SU-DHL-6 (cell line): ENCODE measurements at regions not wholly inside any gene's neighbourhood (a gene's known extent, or its start where the extent isn't known, plus 50 kb on each side); places are given as distances from the start of the nearest gene placed in this dataset.

Experiments used
- H2AFZ ChIP-seq: fragments of 200-600 bp; sonication (generic); 2 replicates; pipeline ENCODE4 v1.6.1; 2014; ENCODE audit warnings: low read depth, mild to moderate bottlenecking, moderate library complexity, mixed read lengths, antibody characterized with exemption, low read length; ENCODE audit not compliant: severe bottlenecking
- H3F3A ChIP-seq: fragments of 200-600 bp; shearing (Covaris generic); 2 replicates; pipeline ENCODE4 v1.6.0; 2016; ENCODE audit warnings: antibody characterized with exemption, mild to moderate bottlenecking; ENCODE audit not compliant: insufficient read depth
- H3K27ac ChIP-seq: fragments of 200-600 bp; sonication (generic); 2 replicates; pipeline ENCODE4 v1.5.1; 2016; ENCODE audit warnings: low read depth, mild to moderate bottlenecking, low read length, moderate library complexity, mixed read lengths
- H3K27me3 ChIP-seq: fragments of 200-600 bp; sonication (generic), shearing (Covaris generic); 2 replicates; pipeline ENCODE4 v1.6.0; 2014; ENCODE audit warnings: mild to moderate bottlenecking, low read length
- H3K36me3 ChIP-seq: fragments of 200-600 bp; sonication (generic); 2 replicates; pipeline ENCODE4 v1.6.1; 2014; ENCODE audit warnings: mild to moderate bottlenecking, low read length, mixed read lengths
- H3K4me2 ChIP-seq: fragments of 300-600, 200-600 bp; shearing (Covaris generic), sonication (generic); 2 replicates; pipeline ENCODE4 v1.6.0; 2014; ENCODE audit warnings: low read length, low read depth, mild to moderate bottlenecking; ENCODE audit not compliant: poor library complexity, severe bottlenecking
- H3K4me3 ChIP-seq: fragments of 200-600 bp; sonication (generic); 2 replicates; pipeline ENCODE4 v1.5.1; 2014; ENCODE audit warnings: antibody characterized with exemption, low read length, mild to moderate bottlenecking, mixed read lengths; ENCODE audit not compliant: insufficient read depth, poor library complexity, severe bottlenecking
- H3K79me2 ChIP-seq: fragments of 200-600 bp; sonication (generic); 2 replicates; pipeline ENCODE4 v1.6.1; 2014; ENCODE audit warnings: mild to moderate bottlenecking, low read length, moderate library complexity; ENCODE audit not compliant: insufficient read depth
- H3K9ac ChIP-seq: fragments of 200-600 bp; sonication (generic); 2 replicates; pipeline ENCODE4 v1.7.0; 2014; ENCODE audit warnings: mild to moderate bottlenecking, low read length
- H3K9me2 ChIP-seq: fragments of 200-600 bp; sonication (generic); replicated peaks from 2 replicates; pipeline ENCODE4 v1.6.1; 2014; ENCODE audit warnings: low read length; ENCODE audit not compliant: insufficient read depth
- H3K9me3 ChIP-seq: fragments of 200-600 bp; sonication (generic); 2 replicates; pipeline ENCODE4 v1.6.1; 2014; ENCODE audit warnings: low read length, mixed read lengths; ENCODE audit not compliant: insufficient read depth
- H4K20me1 ChIP-seq: fragments of 200-600 bp; sonication (generic); 2 replicates; pipeline ENCODE4 v1.6.1; 2014; ENCODE audit warnings: low read depth, mild to moderate bottlenecking, antibody characterized with exemption, low read length, moderate library complexity, mixed read lengths
- EZH2phosphoT487 ChIP-seq: fragments of 200-600 bp; sonication (generic), shearing (Covaris generic); conservative IDR thresholded peaks from 2 replicates; pipeline ENCODE4 v1.6.1; 2018; ENCODE audit warnings: mild to moderate bottlenecking, antibody characterized with exemption, low read length, moderate library complexity, mixed read lengths
- TF ChIP-seq, protein P1 (sequence below): fragments of 200-600 bp; sonication (generic); IDR thresholded peaks from one replicate; pipeline ENCODE4 v1.5.1; 2017; ENCODE audit warnings: antibody characterized with exemption, mild to moderate bottlenecking, low read length, moderate library complexity; ENCODE audit not compliant: insufficient read depth, poor library complexity, severe bottlenecking

DNA sequence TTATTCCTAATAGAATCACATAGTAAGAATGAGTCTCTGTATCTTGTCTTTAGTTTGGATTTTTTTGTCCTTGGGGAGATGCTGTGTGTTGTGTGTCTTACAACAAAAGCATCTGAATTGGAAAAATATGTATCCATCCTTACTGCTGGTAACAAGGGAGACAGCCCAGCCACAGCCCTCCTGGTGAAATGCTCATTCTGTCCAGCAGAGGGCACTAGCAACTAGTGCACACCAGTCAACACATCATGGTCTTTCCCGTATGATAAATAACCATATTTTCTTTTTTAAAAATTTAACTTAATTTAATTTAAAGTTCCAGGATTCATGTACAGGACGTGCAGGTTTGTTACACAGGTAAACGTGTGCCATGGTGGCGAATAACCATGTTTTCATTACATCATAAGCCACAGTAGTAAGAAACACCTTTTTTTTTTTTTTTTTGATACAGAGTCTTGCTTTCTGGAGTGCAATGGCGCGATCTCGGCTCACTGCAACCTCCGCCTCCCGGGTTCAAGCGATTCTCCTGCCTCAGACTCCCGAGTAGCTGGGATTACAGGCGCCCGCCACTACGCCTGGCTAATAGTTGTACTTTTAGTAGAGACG is 245.1 kb downstream of the PTBP2 start:
- TF ChIP-seq, protein P1, sequence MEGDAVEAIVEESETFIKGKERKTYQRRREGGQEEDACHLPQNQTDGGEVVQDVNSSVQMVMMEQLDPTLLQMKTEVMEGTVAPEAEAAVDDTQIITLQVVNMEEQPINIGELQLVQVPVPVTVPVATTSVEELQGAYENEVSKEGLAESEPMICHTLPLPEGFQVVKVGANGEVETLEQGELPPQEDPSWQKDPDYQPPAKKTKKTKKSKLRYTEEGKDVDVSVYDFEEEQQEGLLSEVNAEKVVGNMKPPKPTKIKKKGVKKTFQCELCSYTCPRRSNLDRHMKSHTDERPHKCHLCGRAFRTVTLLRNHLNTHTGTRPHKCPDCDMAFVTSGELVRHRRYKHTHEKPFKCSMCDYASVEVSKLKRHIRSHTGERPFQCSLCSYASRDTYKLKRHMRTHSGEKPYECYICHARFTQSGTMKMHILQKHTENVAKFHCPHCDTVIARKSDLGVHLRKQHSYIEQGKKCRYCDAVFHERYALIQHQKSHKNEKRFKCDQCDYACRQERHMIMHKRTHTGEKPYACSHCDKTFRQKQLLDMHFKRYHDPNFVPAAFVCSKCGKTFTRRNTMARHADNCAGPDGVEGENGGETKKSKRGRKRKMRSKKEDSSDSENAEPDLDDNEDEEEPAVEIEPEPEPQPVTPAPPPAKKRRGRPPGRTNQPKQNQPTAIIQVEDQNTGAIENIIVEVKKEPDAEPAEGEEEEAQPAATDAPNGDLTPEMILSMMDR = peak; percentile 71
- TF ChIP-seq EZH2phosphoT487 = no peak
- H3K4me2 ChIP-seq = peak overlapping the region; percentile 48
- no peak overlapping the region for H3K4me3 ChIP-seq
- no peak overlapping the region for H3K27ac ChIP-seq
- H3K36me3 ChIP-seq = no peaks in the 10 kb centered on the region
- no peak overlapping the region for H3K9ac ChIP-seq
- H3K27me3 ChIP-seq = no peaks in the 10 kb centered on the region
- no peaks in the 10 kb centered on the region for H3K9me3 ChIP-seq
- H4K20me1 ChIP-seq = no peaks in the 10 kb centered on the region
- no peaks in the 10 kb centered on the region for H3K79me2 ChIP-seq
- no peaks in the 10 kb centered on the region for H3K9me2 ChIP-seq
- H3F3A ChIP-seq = no peaks in the 10 kb centered on the region
- no peak overlapping the region for H2AFZ ChIP-seq

DNA sequence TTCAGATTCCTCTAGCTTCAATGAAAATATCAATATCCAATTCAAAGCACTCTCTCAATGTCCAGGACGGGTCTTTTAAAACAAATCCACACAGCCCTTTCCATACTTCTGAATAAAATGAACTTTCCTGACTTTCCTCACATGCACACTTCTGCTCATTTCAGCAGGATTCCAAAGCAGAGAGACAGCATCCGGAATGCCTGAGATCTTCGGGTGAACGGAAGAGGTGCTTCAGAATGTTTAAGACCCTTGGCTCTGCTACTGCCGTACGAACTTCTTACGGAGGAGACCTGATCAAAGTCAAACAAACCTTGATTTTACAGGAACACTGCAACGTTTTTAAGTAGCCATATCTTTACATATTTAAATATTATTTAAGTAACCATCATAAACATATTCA is 245.7 kb downstream of the PTBP2 start:
- Histone ChIP-seq H4K20me1 (no peaks in the 10 kb centered on the region), H3F3A (no peaks in the 10 kb centered on the region), H3K4me2 (no peak overlapping the region), H3K79me2 (no peaks in the 10 kb centered on the region), H3K9me2 (no peaks in the 10 kb centered on the region), H3K36me3 (no peaks in the 10 kb centered on the region), H3K9ac (no peak overlapping the region), H3K4me3 (no peak overlapping the region), H3K27ac (no peak overlapping the region), H3K27me3 (no peaks in the 10 kb centered on the region), H3K9me3 (no peaks in the 10 kb centered on the region), H2AFZ (no peak overlapping the region)
- TF ChIP-seq EZH2phosphoT487 = no peak
- TF ChIP-seq, protein P1 = no peak

GRCh38 chr1:96968541-96968940 is 247.0 kb downstream of the PTBP2 start:
- no peaks in the 10 kb centered on the region for H3K36me3 ChIP-seq
- no peak overlapping the region for H3K4me3 ChIP-seq
- no peak overlapping the region for H3K9ac ChIP-seq
- H3K4me2 ChIP-seq = no peak overlapping the region
- H4K20me1 ChIP-seq = no peaks in the 10 kb centered on the region
- H3K9me2 ChIP-seq = no peaks in the 10 kb centered on the region
- no peak overlapping the region for H3K27ac ChIP-seq
- no peaks in the 10 kb centered on the region for H3F3A ChIP-seq
- no peaks in the 10 kb centered on the region for H3K27me3 ChIP-seq
- TF ChIP-seq EZH2phosphoT487 = no peak
- TF ChIP-seq, protein P1 = no peak
- no peak overlapping the region for H2AFZ ChIP-seq
- no peaks in the 10 kb centered on the region for H3K79me2 ChIP-seq
- no peaks in the 10 kb centered on the region for H3K9me3 ChIP-seq
